Right hindlimb (tissue), 1 donor: ENCODE measurements at regions not wholly inside any gene's neighbourhood (a gene's known extent, or its start where the extent isn't known, plus 50 kb on each side); places are given as distances from the start of the nearest gene placed in this dataset.

ENCODE experiments used
- DNase-seq: peaks from one replicate; pipeline ENCODE4 v3.0.0-alpha.2; 2018

GRCh38 chr5:133732536-133732935 is 120.2 kb upstream of the FSTL4 start:
- no peak for DNase-seq

DNA sequence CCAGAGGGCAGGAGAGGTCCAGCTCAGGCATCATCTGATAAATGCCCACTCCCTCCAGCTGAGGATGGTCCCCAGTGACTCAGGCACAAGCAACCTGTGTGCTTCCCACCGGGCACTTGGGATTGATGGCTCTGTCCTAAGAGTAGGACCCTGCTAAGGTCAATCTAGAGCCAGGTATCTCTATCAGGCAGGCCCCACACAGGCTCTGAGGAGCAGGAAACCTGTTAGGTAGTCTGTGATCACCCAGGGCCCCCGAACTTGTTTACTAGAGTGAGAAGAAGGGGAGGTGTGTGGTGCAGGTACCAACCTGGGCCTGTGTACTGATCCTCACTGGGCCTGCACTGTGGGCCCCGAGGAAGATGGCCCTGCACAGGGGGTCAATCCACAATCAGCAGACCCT is 119.6 kb upstream of the FSTL4 start:
- no peak for DNase-seq

DNA sequence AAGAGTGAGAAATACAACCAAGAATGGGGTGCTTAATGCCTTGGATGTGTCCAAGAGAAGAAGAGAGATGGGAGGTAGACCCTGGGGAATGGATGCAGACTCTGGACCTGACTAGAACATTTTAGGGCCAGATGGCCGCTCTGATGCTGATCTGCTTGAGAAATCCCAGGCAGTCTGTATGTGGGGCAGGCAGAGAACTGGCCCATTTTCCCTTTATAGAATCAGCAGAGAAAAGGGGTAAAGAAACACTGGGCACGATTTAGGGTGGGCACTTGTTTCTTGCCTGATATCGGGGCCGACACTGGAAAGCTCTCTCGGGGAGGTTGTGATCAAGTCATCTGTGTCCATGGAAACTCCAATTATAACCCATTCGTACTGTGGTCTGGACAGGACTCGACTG is 118.5 kb upstream of the FSTL4 start:
- DNase-seq: no peak

DNA sequence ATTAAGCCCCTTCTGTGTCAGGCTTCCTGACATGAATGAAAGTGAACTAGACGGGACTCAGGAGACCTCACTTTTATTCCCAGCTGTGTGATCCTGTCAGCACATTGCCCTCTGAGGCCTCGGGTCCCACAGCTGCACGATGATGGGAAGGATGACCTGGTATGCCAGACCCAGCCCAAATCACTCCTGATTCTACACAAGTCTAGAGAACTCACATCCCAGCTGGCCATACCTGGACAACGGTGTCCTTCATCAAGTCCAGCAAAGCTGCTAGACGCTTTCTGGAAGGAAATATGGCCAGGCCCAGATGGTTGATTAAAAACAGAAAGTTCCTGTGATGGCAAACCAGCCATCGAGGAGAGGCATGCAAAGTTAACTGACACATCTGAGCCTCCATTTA is 118.0 kb upstream of the FSTL4 start:
- DNase-seq: no peak

GRCh38 chr5:133729800-133730199 is 117.5 kb upstream of the FSTL4 start:
- no peak for DNase-seq

GRCh38 chr5:133728475-133728874 is 116.1 kb upstream of the FSTL4 start:
- no peak for DNase-seq

- no peak for DNase-seq
Measured at GRCh38 chr5:133727636-133728035, 115.3 kb upstream of the FSTL4 start.

- no peak for DNase-seq
Measured at GRCh38 chr5:133723651-133724366, 111.5 kb upstream of the FSTL4 start.

DNA sequence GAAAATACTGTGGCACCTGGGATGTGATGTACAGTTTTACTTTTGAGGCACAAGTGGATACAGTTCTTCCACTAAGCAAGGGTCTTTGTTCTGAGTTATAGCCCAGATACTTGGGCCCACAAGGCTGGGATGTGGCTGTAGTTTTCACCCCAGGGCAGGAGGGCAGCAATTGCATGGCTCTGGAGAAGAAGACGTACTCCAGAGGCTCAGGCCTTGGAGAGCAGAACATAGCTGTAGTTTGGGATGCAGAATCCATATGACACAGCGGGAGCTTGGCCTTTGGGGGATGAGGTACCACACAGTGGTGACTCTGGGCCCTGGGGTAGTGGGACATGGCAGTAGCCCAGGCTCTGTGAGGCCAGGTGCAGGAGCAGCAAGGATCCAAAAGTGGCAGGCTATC is 110.8 kb upstream of the FSTL4 start:
- no peak for DNase-seq

GRCh38 chr5:133721365-133721764 is 109.0 kb upstream of the FSTL4 start:
- no peak for DNase-seq

GRCh38 chr5:133718457-133718856 is 106.1 kb upstream of the FSTL4 start:
- DNase-seq: no peak

DNA sequence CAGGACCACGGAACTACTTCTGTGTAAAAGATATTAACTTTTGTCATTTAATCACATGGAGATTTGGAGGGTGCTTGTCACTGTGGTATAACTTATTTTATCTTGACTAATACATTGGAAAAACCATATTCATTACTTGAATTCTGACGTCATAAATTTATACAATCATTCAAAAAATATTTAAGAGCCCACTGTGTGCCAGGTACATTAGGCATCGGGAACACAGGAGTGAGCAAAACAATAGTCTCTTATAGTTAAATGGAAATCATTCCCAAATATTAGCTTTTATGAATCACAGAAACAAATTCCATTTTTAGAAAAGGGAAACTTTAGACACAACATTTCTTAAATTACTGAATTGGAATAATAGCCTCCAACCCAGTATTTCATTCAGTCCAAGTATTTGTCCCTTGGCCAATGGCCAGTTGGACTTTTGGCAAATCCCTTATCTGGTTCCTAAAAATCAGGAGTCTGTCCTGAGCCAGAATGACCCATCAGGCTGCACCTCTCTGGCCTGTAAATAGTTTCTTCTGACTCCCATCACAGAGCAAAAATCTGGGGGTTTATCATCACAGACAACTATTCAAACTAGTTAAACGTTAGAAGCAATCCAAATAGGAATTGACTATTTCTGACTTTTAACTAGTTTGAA is 104.3 kb upstream of the FSTL4 start:
- DNase-seq: no peak

GRCh38 chr5:133715616-133716015 is 103.3 kb upstream of the FSTL4 start:
- DNase-seq: no peak

DNA sequence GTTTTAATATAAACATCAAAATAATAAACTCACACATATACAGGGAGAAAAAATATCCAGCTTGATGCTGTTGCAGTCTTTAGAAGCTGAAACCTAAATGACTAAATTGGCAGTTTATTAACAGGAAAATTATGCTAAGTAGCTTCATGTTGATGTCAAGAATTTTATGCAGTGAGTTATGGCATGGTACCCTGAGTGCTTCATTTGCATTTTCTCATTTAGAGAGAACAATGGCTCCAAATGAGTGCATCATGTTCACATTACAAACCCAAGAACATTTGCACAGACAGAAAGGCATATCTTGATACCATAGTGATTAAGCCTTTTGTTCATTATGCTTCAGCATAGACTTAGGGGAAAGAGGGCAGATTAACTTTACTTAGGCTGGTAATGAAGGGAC is 102.9 kb upstream of the FSTL4 start:
- DNase-seq: no peak

DNA sequence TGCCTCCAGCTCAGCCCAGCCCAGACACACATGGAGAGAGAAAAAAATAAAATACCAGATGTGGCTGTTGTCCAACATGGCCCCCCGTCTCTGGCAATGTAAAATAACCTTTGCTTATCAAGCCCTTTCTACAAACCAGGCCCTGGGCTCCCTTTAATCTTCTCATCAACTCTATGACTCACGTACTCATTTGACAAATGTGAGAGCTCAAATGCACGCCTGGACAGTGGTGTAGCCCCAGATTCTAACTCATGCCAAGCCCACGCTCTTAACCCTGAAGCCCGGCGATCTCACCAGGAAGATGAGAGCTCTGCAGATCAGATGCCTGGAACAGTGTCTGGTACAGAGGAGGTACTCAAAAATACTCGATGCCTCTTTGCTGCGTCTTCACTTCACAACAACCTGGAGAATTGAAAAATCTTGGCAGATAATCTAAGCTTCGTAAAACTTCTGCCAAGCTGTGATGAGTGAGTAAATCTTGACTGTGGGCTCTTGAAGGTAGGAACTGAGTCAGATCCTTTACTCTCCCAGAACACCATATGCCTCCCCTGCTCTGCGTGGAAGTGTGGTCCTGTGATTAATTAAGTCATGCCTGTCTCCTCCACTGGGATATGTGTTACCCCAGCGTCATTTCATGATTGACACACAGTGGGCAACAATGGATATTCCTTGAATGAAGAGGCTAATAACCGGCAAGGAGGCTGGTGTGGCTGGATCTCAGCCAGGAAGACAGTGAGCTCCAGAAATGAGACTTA is 102.0 kb upstream of the FSTL4 start:
- no peak for DNase-seq

GRCh38 chr5:133713751-133714150 is 101.4 kb upstream of the FSTL4 start:
- DNase-seq: no peak

DNA sequence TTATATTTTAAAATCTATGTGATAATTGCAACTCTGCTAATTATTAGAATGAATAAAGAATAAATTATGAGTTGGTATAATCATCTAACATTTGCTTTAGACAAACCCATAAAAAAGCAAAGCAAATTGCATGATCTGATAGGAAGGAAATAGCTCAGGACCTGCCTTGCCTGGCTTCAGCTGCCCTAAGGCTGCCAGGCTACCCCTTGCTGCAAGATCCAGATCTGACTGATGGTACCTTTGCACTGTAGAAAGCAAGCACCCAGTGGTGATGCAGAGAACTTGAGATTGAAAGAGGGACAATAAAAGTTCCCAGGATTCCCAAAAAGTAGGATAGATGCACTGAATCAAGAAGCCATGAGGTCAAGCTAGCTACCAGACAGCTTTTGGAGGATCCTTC is 100.9 kb upstream of the FSTL4 start:
- DNase-seq: no peak

- no peak for DNase-seq
Measured at GRCh38 chr5:133712562-133712961, 100.2 kb upstream of the FSTL4 start.

DNA sequence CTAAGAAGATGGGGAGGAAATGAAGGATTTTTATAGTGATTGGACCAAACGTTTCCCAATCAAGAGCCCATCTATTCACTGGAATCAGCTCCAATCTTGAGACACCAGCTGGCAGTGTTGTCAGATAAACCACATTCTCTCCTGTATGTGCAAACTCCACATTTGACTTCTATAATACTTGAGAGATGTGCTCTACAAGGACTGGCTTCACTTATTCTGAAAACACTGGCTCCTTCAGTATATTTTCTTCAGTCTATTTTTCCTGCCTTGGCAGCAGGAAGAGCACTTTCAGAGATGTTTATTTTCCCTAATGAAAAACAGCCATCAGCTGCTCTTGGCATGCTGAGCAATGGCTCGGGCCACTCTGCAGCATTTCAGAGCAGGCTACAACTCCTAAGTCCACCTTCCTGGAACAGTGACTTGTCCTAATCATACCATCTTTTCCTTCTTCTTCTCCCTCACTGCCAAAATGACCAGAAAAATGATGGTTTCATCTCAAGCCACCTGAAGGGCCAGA is 96.9 kb upstream of the FSTL4 start:
- DNase-seq: no peak

- DNase-seq: no peak
Measured at GRCh38 chr5:133708331-133708850, 96.0 kb upstream of the FSTL4 start.

GRCh38 chr5:133707629-133708028 is 95.3 kb upstream of the FSTL4 start:
- no peak for DNase-seq

DNA sequence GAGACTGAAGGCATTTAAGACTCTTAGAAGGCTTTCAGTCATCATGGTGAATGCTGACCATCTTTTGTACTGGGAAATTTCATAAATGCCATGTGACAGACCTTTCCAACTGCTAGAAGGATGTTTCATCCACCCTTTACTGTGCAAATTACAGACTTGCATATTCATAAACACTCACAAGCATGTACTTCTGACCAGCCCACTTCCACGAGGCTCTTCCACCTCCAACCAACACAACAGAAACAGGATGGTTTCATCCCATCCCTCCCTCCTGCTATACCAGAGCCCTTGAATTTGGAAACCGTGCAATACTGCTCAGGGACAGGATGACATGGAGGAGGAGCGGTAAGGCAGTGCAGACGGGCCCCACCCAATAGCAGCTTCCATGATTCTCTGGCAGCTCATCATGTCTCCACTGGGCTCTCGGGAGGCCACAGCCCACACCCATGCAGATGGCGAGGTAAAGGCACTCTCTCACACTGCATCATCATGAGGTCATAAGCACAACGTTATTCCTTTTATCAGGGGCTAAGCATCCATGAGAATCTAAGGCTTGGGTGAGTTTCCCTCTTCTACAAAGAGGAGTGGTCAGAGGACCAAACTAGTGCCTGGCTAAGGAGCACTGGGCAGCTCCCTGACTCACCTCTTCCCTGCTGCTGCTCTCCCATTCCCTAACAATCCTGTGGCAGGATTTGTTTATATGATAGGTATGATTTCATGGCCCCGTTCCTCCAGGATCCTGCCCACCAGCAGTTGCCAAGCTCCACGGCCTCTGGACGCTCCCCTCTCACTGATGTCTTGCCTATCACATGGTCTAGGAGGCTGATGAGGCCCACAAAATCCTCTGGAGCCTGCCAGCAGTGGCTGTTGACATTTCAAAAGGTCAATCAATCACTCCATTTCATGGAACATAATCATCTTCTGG is 94.4 kb upstream of the FSTL4 start:
- no peak for DNase-seq

DNA sequence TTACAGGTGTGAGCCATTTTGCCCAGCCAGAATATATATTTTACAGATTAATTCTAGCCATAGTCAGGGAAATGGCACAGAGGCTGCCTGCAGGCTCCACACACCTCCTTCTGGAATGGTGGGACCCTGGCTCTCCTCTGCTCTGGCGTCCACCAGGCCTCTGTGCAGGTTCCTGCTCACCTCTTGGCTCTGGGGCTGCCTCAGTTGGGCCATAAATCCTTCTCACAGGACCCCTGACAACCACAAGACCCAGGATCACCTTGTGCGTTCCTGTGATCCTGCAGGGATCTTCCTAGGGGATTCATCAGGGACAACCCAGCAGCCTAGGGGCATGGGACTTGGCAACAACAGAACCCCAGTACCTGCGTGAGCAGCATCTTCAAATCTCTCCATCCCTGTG is 93.0 kb upstream of the FSTL4 start:
- no peak for DNase-seq
